ENCODE measurements at regions not wholly inside any gene's neighbourhood (a gene's known extent, or its start where the extent isn't known, plus 50 kb on each side); places are given as distances from the start of the nearest gene placed in this dataset.

DNA sequence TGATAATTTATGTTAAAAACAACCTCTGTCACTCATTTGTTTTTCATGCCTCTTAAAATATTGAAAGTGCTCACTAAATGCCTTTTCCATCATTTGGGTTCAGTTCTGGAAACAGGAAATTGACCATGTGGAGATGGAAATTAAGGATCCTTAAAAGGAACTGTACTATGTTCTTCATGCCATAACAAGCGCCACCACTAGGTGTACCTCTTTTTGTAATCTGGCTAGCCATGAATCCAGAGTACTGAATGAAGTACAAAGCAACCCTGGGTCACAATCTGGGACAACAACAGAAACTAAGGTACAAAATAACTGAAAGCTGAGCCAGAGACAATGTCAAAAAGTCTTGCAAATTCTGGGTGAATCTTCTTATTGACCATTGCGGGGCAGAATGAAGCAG, 559.1 kb downstream of the FAM181B start:
- 88 to 90% (median 88%) methylated on average over 2 of the region's 2 CpGs for WGBS, 3 donors
- FAIRE-seq = no peak
- H3K27me3 ChIP-seq (ENCODE audit: control insufficient read depth in 3 of 3, insufficient read depth in 3 of 3, low read length in 3 of 3) = no peaks in the 10 kb centered on the region

DNA sequence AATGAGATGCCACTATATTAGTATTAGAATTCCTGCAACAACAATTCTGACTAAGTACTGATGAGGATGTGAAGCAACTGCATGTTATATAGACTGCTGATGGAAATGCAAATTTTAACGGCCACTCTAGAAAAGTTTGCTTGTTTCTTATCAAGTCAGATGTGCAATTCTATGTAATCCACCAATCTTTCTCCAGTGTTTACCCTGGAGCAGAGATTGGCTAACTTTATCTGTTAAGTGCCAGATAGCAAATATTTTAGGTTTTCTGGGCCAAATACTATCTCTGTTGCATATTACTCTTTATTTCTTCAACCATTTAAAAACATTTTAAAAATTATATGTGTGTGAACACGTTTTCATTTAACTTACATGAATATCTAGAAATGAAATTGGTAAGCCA, 586.9 kb downstream of the FAM181B start:
- no peak for DNase-seq
- no peak for FAIRE-seq

More for the DNA sequence above, 559.1 kb downstream of the FAM181B start:
- Histone ChIP-seq H3K36me3 (ENCODE audit: control insufficient read depth in 3 of 3, insufficient read depth in 2 of 3, low read depth in 1 of 3, low read length in 3 of 3) (no peaks in the 10 kb centered on the region), H3K4me3 (ENCODE audit: low read depth in 1 of 3, low read length in 3 of 3) (no peak overlapping the region), H3K9me3 (ENCODE audit: control insufficient read depth in 2 of 2, insufficient read depth in 1 of 2, low read depth in 1 of 2, low read length in 1 of 2) (no peaks in the 10 kb centered on the region), H3K27ac (ENCODE audit: low read depth in 1 of 3, low read length in 2 of 3) (no peak overlapping the region), H3K4me1 (ENCODE audit: control insufficient read depth in 3 of 3, insufficient read depth in 2 of 3, low read depth in 1 of 3, low read length in 2 of 3) (peaks cover 0 to 2% (median 0%) of the 10 kb centered on the region in 3 donors)
- DNase-seq = no peak

DNA sequence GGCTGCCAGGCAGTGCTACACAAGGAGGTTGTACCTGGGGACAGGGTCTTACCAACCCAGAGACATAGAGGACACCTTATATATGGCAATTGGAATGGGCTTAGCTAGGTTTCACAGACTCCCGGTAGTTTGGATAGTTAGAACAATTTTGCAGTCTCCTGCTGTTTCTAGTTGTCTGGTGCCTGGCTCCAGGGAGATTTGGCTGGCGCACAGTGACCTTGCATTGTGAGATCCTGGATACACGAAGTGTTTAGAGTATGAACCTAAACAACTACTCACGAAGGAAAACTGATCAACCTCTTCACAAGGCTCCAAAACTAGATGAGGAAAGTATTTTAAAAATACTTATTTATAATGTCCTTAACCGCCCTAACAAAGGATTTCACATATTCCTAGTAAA, 614.7 kb downstream of the FAM181B start:
- WGBS, 3 donors = 67 to 79% (median 73%) methylated on average over 5 of the region's 5 CpGs
- Histone ChIP-seq H3K36me3 (ENCODE audit: control insufficient read depth in 3 of 3, insufficient read depth in 2 of 3, low read depth in 1 of 3, low read length in 3 of 3) (no peaks in the 10 kb centered on the region), H3K27me3 (ENCODE audit: control insufficient read depth in 3 of 3, insufficient read depth in 3 of 3, low read length in 3 of 3) (no peaks in the 10 kb centered on the region), H3K4me3 (ENCODE audit: low read depth in 1 of 3, low read length in 3 of 3) (no peak overlapping the region), H3K9me3 (ENCODE audit: control insufficient read depth in 2 of 2, insufficient read depth in 1 of 2, low read depth in 1 of 2, low read length in 1 of 2) (no peaks in the 10 kb centered on the region), H3K4me1 (ENCODE audit: control insufficient read depth in 3 of 3, insufficient read depth in 2 of 3, low read depth in 1 of 3, low read length in 2 of 3) (no peaks in the 10 kb centered on the region), H3K27ac (ENCODE audit: low read depth in 1 of 3, low read length in 2 of 3) (no peak overlapping the region)
- no peak for DNase-seq
- no peak for FAIRE-seq

More for the DNA sequence above, 586.9 kb downstream of the FAM181B start:
- Histone ChIP-seq H3K27ac (ENCODE audit: low read depth in 1 of 3, low read length in 2 of 3) (no peak overlapping the region), H3K9me3 (ENCODE audit: control insufficient read depth in 2 of 2, insufficient read depth in 1 of 2, low read depth in 1 of 2, low read length in 1 of 2) (no peaks in the 10 kb centered on the region), H3K27me3 (ENCODE audit: control insufficient read depth in 3 of 3, insufficient read depth in 3 of 3, low read length in 3 of 3) (no peaks in the 10 kb centered on the region), H3K4me3 (ENCODE audit: low read depth in 1 of 3, low read length in 3 of 3) (no peak overlapping the region), H3K4me1 (ENCODE audit: control insufficient read depth in 3 of 3, insufficient read depth in 2 of 3, low read depth in 1 of 3, low read length in 2 of 3) (no peaks in the 10 kb centered on the region), H3K36me3 (ENCODE audit: control insufficient read depth in 3 of 3, insufficient read depth in 2 of 3, low read depth in 1 of 3, low read length in 3 of 3) (no peaks in the 10 kb centered on the region)
- WGBS, 3 donors = 15 to 37% (median 32%) methylated on average over 2 of the region's 2 CpGs

DNA sequence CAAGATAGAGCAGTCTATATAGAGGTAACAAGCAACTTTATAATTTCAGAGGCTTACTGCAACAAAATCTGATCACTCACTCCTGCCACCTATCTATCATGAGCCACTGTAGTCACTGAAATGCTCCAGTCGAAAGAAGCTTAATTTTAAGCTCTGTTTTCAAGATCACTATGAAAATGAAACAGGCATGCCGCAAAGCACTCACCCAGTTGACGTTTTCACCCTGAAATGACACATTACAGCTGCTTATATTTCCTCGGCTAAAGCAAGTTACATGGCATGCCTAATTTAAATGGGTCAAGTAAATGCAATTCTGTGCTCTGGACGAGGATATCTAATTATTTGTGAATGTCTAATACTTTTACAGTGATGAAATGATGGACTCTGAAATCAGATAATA, 616.3 kb downstream of the FAM181B start:
- Histone ChIP-seq H3K9me3 (ENCODE audit: control insufficient read depth in 2 of 2, insufficient read depth in 1 of 2, low read depth in 1 of 2, low read length in 1 of 2) (no peaks in the 10 kb centered on the region), H3K4me3 (ENCODE audit: low read depth in 1 of 3, low read length in 3 of 3) (no peak overlapping the region), H3K27ac (ENCODE audit: low read depth in 1 of 3, low read length in 2 of 3) (no peak overlapping the region), H3K27me3 (ENCODE audit: control insufficient read depth in 3 of 3, insufficient read depth in 3 of 3, low read length in 3 of 3) (no peaks in the 10 kb centered on the region), H3K4me1 (ENCODE audit: control insufficient read depth in 3 of 3, insufficient read depth in 2 of 3, low read depth in 1 of 3, low read length in 2 of 3) (no peaks in the 10 kb centered on the region), H3K36me3 (ENCODE audit: control insufficient read depth in 3 of 3, insufficient read depth in 2 of 3, low read depth in 1 of 3, low read length in 3 of 3) (no peaks in the 10 kb centered on the region)
- 52 to 63% (median 59%) methylated on average over 5 of the region's 5 CpGs for WGBS, 3 donors
- no peak for FAIRE-seq
- DNase-seq = no peak

DNA sequence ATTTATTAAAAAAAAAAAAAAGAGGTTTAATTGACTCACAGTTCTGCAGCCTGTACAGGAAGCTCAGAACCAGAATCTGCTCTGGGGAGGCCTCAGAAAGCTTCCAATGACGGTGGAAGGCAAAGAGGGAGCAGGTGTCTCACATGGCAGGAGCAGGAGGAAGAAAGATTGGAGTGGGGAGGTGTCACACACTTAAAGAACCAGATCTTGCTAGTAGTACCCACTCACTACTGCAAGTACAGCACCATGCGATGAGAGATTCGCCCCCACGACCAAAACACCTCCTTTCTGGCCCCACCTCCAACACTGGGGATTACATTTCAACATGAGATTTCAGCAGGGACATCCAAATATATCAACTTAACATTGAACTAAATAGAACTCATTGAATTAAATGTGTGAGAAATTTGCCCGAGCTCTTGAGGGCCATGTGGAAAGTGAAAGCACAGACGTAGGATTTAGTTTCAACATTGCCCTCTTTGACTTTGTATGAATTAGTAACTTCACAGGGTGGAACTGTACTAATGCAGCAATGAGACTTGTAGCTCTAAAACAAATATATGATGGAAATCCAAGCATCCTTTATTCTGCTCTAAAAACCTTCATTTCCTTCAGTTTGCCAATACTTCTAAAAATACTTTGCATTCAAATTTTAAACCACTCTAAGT, 628.2 kb downstream of the FAM181B start:
- WGBS, 3 donors = 37 to 61% (median 40%) methylated on average over 6 of the region's 6 CpGs
- no peaks in the 10 kb centered on the region for H3K27me3 ChIP-seq (ENCODE audit: control insufficient read depth in 3 of 3, insufficient read depth in 3 of 3, low read length in 3 of 3)
- H3K4me3 ChIP-seq (ENCODE audit: low read depth in 1 of 3, low read length in 3 of 3) = no peak overlapping the region
- no peaks in the 10 kb centered on the region for H3K4me1 ChIP-seq (ENCODE audit: control insufficient read depth in 3 of 3, insufficient read depth in 2 of 3, low read depth in 1 of 3, low read length in 2 of 3)
- no peaks in the 10 kb centered on the region for H3K9me3 ChIP-seq (ENCODE audit: control insufficient read depth in 2 of 2, insufficient read depth in 1 of 2, low read depth in 1 of 2, low read length in 1 of 2)
- no peak overlapping the region for H3K27ac ChIP-seq (ENCODE audit: low read depth in 1 of 3, low read length in 2 of 3)
- DNase-seq (no peak), FAIRE-seq (no peak)
- no peaks in the 10 kb centered on the region for H3K36me3 ChIP-seq (ENCODE audit: control insufficient read depth in 3 of 3, insufficient read depth in 2 of 3, low read depth in 1 of 3, low read length in 3 of 3)

DNA sequence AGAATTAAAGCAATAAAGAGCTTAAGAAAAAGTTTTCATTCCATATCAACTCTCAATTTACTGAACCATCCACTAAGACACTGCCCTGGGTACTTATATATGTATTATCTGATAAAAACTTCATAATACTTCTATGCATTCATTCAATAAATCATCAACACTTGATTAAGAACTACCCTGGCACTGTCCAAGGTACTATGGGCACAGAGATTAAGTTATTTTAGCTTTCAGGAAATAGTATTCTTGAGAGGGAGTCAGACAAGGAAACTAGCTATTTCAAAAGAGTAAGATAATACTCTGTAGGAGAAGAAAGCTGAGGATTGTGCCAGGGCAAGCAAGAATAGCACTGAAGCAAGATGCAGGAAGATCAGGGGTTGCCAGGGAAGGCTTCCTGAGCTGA, 640.8 kb downstream of the FAM181B start:
- Histone ChIP-seq H3K4me1 (ENCODE audit: control insufficient read depth in 3 of 3, insufficient read depth in 2 of 3, low read depth in 1 of 3, low read length in 2 of 3) (no peaks in the 10 kb centered on the region), H3K27me3 (ENCODE audit: control insufficient read depth in 3 of 3, insufficient read depth in 3 of 3, low read length in 3 of 3) (no peaks in the 10 kb centered on the region), H3K27ac (ENCODE audit: low read depth in 1 of 3, low read length in 2 of 3) (no peak overlapping the region), H3K4me3 (ENCODE audit: low read depth in 1 of 3, low read length in 3 of 3) (no peak overlapping the region), H3K9me3 (ENCODE audit: control insufficient read depth in 2 of 2, insufficient read depth in 1 of 2, low read depth in 1 of 2, low read length in 1 of 2) (no peaks in the 10 kb centered on the region), H3K36me3 (ENCODE audit: control insufficient read depth in 3 of 3, insufficient read depth in 2 of 3, low read depth in 1 of 3, low read length in 3 of 3) (no peaks in the 10 kb centered on the region)
- FAIRE-seq (no peak), DNase-seq (no peak)

DNA sequence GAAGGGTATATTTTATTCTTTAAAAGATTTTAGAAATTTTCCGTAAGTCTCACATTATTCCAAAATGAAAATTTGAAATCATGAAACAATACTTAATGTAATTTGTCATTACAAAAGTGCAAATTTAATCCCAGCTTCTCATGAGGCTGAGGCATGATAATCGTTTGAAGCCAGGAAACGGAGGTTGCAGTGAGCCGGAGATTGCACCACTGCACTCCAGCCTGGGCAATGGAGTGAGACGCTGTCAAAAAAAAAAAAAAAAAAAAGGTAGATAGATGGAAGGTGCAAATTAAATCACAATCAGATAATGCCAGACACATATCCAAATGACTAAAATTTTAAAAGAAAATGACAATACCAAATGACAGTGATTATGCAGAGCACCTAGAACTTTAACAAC, 644.2 kb downstream of the FAM181B start:
- 79 to 87% (median 82%) methylated on average over 5 of the region's 5 CpGs for WGBS, 3 donors
- H3K36me3 ChIP-seq (ENCODE audit: control insufficient read depth in 3 of 3, insufficient read depth in 2 of 3, low read depth in 1 of 3, low read length in 3 of 3) = no peaks in the 10 kb centered on the region

DNA sequence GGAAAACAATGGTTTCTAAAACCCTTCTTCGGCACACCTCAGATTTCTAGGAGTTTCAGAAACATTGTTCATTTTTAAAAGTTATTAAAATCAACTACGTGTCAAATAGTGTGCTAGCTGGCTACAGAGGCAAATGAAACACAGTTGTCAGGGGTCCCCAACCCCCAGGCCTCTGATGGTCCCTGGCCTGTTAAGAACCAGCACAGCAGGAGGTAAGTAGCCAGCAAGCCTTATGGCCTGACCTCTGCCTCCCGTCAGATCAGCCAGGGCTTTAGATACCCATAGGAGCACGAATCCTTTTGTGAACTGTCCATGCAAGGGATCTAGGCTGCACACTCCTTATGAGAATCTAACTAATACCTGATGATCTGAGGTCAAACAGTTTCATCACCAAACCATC, 648.2 kb downstream of the FAM181B start:
- no peak for DNase-seq
- no peaks in the 10 kb centered on the region for H3K27me3 ChIP-seq (ENCODE audit: control insufficient read depth in 3 of 3, insufficient read depth in 3 of 3, low read length in 3 of 3)
- no peak overlapping the region for H3K27ac ChIP-seq (ENCODE audit: low read depth in 1 of 3, low read length in 2 of 3)
- H3K4me3 ChIP-seq (ENCODE audit: low read depth in 1 of 3, low read length in 3 of 3) = no peak overlapping the region
- no peaks in the 10 kb centered on the region for H3K36me3 ChIP-seq (ENCODE audit: control insufficient read depth in 3 of 3, insufficient read depth in 2 of 3, low read depth in 1 of 3, low read length in 3 of 3)
- H3K4me1 ChIP-seq (ENCODE audit: control insufficient read depth in 3 of 3, insufficient read depth in 2 of 3, low read depth in 1 of 3, low read length in 2 of 3) = no peaks in the 10 kb centered on the region
- 63 to 75% (median 65%) methylated on average over 4 of the region's 4 CpGs for WGBS, 3 donors
- no peaks in the 10 kb centered on the region for H3K9me3 ChIP-seq (ENCODE audit: control insufficient read depth in 2 of 2, insufficient read depth in 1 of 2, low read depth in 1 of 2, low read length in 1 of 2)
- FAIRE-seq = no peak

More for the DNA sequence above, 644.2 kb downstream of the FAM181B start:
- DNase-seq (no peak), FAIRE-seq (no peak)
- Histone ChIP-seq H3K4me1 (ENCODE audit: control insufficient read depth in 3 of 3, insufficient read depth in 2 of 3, low read depth in 1 of 3, low read length in 2 of 3) (no peaks in the 10 kb centered on the region), H3K27me3 (ENCODE audit: control insufficient read depth in 3 of 3, insufficient read depth in 3 of 3, low read length in 3 of 3) (no peaks in the 10 kb centered on the region), H3K4me3 (ENCODE audit: low read depth in 1 of 3, low read length in 3 of 3) (no peak overlapping the region), H3K9me3 (ENCODE audit: control insufficient read depth in 2 of 2, insufficient read depth in 1 of 2, low read depth in 1 of 2, low read length in 1 of 2) (no peaks in the 10 kb centered on the region), H3K27ac (ENCODE audit: low read depth in 1 of 3, low read length in 2 of 3) (no peak overlapping the region)

DNA sequence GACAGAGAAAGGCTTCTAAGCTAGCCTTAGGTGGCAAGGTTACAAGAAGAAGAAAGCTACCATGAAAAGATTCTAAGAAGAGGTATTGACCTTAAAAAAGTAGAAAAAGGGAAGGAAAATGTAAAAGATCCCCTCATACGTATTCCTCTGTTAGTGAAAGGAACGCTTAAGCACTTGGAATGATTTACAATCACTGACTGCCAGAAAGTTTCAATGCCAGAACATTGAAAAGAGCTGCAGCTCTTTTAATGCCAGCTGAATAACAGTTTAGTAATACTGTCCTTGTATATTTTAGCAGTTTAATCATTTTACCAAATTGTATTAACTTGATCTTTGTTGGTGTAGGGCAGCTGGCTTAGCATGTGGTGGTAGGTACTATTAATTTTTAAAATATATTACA, 650.7 kb downstream of the FAM181B start:
- Histone ChIP-seq H3K4me3 (ENCODE audit: low read depth in 1 of 3, low read length in 3 of 3) (no peak overlapping the region), H3K9me3 (ENCODE audit: control insufficient read depth in 2 of 2, insufficient read depth in 1 of 2, low read depth in 1 of 2, low read length in 1 of 2) (no peaks in the 10 kb centered on the region), H3K27me3 (ENCODE audit: control insufficient read depth in 3 of 3, insufficient read depth in 3 of 3, low read length in 3 of 3) (no peaks in the 10 kb centered on the region), H3K4me1 (ENCODE audit: control insufficient read depth in 3 of 3, insufficient read depth in 2 of 3, low read depth in 1 of 3, low read length in 2 of 3) (no peaks in the 10 kb centered on the region), H3K27ac (ENCODE audit: low read depth in 1 of 3, low read length in 2 of 3) (no peak overlapping the region), H3K36me3 (ENCODE audit: control insufficient read depth in 3 of 3, insufficient read depth in 2 of 3, low read depth in 1 of 3, low read length in 3 of 3) (no peaks in the 10 kb centered on the region)
- no peak for DNase-seq
- FAIRE-seq = no peak
- WGBS, 3 donors = 25 to 64% (median 59%) methylated on average over 2 of the region's 2 CpGs

All from small intestine (tissue), 7 donors.